Heart right ventricle (tissue), 16 donors: ENCODE measurements at regions not wholly inside any gene's neighbourhood (a gene's known extent, or its start where the extent isn't known, plus 50 kb on each side); places are given as distances from the start of the nearest gene placed in this dataset.

ENCODE experiments used
- ATAC-seq, 8 donors: fragments of 200-7000 bp; cut with Tn5 transposase; one replicate each; pipeline ENCODE4 v1.9.1; 2020; ENCODE audit warnings: mild to moderate bottlenecking in 8 of 8, moderate library complexity in 8 of 8, moderate number of reproducible peaks in 1 of 8
- DNase-seq, 2 donors: peaks; one replicate each; pipeline ENCODE4 v3.0.0-alpha.2; 2020
- H3K27ac ChIP-seq, 10 donors: fragments of 200-600 bp; sonication (generic) in 2 of 10; one replicate each; pipeline versions ENCODE4 v1.5.0 to v1.8.0; 2020 to 2022; ENCODE audit warnings: mild to moderate bottlenecking in 3 of 10
- H3K27me3 ChIP-seq, 7 donors: fragments of 200-600 bp; one replicate each; pipeline ENCODE4 v1.8.0; 2021 to 2022; ENCODE audit warnings: mild to moderate bottlenecking in 2 of 7
- H3K36me3 ChIP-seq, 9 donors: fragments of 200-600 bp; sonication (generic) in 1 of 9; one replicate each; pipeline versions ENCODE4 v1.5.0 to v1.8.0; 2020 to 2022; ENCODE audit warnings: mild to moderate bottlenecking in 2 of 9
- H3K4me1 ChIP-seq, 9 donors: fragments of 200-600 bp; sonication (generic) in 1 of 9; one replicate each; pipeline versions ENCODE4 v1.5.0 to v1.8.0; 2020 to 2022; ENCODE audit warnings: mild to moderate bottlenecking in 4 of 9
- H3K4me3 ChIP-seq, 10 donors: fragments of 200-600 bp; sonication (generic) in 2 of 10; one replicate each; pipeline versions ENCODE4 v1.5.0 to v1.8.0; 2020 to 2022; ENCODE audit warnings: mild to moderate bottlenecking in 7 of 10, moderate library complexity in 2 of 10
- H3K9me3 ChIP-seq, 11 donors: fragments of 200-600 bp in 10 of 11; sonication (generic) in 2 of 11; one replicate each; pipeline versions ENCODE4 v1.5.0 to v1.8.0; 2013 to 2022; ENCODE audit warnings: mild to moderate bottlenecking in 2 of 11, control low read depth in 1 of 11, moderate library complexity in 1 of 11
- WGBS, 2 donors: extraction: QIAGEN DNeasy Blood & Tissue Kit; methylation state at CpG; one replicate each; pipeline ENCODE4 v1.1.7; 2013; ENCODE audit warnings: inconsistent platforms in 1 of 2; 5-methylcytosine and 5-hydroxymethylcytosine counted together
- intact Hi-C, 10 donors: fragments of 100-400 bp; cut with DNase I; formaldehyde crosslinking; loops; one replicate each; pipeline versions ENCODE4 v1.11.1 to v1.14.2; 2022
- TF ChIP-seq, protein P1 (sequence below), 9 donors: fragments of 200-600 bp; sonication (generic) in 2 of 9; IDR thresholded peaks; one replicate each; pipeline versions ENCODE4 v1.5.0 to v1.8.0; 2021 to 2022; ENCODE audit warnings: antibody characterized with exemption in 9 of 9, mild to moderate bottlenecking in 5 of 9, moderate library complexity in 1 of 9
- donor health status: Arrhythmogenic right ventricular cardiomyopathy.
- donor health status: ischemic (EF 13 %, LVEDD 7.1; RV severe dilation, severe dysfunction).
- donor health status: healthy with polysubstance abuse.
- donor health status: DM: no; HTN: yes; CAD: no.
- donor health status: DM: no; HTN: no; CAD: no.
- donor health status: ischemic (EF 25% LVEDD 6.9; RV normal size, moderate dysfunction).
- donor health status: ischemic (EF 25% LVEDD 5.7; RV mildly dilated, moderate dysfunction).
- donor health status: healthy.
- donor health status: DM: yes; HTN: yes; CAD: no.
- donor health status: Ischemic cardiomyopathy.
- donor health status: ischemic (EF 35%, LVEDD 5.7; RV mildly dilated, moderate dysfunction).
- donor health status: nonischemic (EF 11% LVEDD 7.7; RV severe dilation, severe dysfunction).
- donor health status: DM: yes; HTN: yes; CAD: no.
- donor health status: PGD.
- donor health status: ischemic (EF 29% LVEDD 5.4; RV normal size, mild dysfunction).
- donor health status: nonischemic (EF 23%, LVEDD 6.1; RV moderate dilation, normal function).

DNA sequence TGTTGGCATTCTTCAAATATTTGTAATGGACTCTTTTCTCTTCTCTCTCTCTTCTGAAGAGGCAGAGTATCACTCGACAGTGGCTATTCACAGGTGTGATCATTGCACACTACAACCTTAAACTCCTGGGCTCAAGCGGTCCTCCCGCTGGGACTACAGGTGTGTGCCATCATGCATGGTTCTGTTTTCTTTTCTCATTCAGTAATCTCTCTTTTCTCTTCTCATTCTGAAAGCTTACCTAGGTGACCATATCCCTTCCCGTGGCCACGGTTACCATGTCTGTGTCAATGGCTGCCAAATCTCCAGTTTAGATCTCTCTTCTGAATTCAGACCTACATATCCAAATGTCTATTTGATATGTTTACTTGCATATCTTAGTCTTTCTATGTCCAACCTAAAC, 96.3 kb downstream of the SOX2 start:
- Histone ChIP-seq H3K4me1 (no peaks in the 10 kb centered on the region), H3K27ac (no peak overlapping the region), H3K27me3 (no peaks in the 10 kb centered on the region), H3K4me3 (no peak overlapping the region), H3K36me3 (no peaks in the 10 kb centered on the region), H3K9me3 (no peaks in the 10 kb centered on the region)
- WGBS, 2 donors = 90 to 92% methylated on average over 5 of the region's 5 CpGs
- ATAC-seq (no peak), DNase-seq (no peak)
- TF ChIP-seq, protein P1, sequence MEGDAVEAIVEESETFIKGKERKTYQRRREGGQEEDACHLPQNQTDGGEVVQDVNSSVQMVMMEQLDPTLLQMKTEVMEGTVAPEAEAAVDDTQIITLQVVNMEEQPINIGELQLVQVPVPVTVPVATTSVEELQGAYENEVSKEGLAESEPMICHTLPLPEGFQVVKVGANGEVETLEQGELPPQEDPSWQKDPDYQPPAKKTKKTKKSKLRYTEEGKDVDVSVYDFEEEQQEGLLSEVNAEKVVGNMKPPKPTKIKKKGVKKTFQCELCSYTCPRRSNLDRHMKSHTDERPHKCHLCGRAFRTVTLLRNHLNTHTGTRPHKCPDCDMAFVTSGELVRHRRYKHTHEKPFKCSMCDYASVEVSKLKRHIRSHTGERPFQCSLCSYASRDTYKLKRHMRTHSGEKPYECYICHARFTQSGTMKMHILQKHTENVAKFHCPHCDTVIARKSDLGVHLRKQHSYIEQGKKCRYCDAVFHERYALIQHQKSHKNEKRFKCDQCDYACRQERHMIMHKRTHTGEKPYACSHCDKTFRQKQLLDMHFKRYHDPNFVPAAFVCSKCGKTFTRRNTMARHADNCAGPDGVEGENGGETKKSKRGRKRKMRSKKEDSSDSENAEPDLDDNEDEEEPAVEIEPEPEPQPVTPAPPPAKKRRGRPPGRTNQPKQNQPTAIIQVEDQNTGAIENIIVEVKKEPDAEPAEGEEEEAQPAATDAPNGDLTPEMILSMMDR (IDR thresholded peaks at IDR 0.05) = no peak
- intact Hi-C loops = no loop called here

DNA sequence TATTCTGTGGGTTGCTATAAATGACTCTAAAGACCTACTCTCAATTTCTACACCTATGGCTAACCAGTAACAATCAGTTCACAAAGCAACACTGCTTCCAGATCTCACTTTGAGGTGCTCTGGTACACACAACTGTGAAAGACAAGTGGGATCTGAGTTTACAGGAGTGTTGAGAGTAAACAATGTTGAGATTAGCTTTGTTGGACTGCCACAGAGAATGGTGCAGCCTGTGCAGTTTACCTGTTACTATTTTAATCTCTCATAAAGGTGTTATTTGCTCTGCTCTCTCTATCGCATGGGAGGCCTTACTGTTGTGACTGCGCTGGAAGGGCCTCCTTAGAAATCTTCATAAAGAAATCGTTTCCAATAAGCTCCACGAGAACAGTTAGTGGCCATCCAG, 112.0 kb downstream of the SOX2 start:
- WGBS, 2 donors = 91 to 92% methylated on average over 4 of the region's 4 CpGs
- Histone ChIP-seq H3K36me3 (no peaks in the 10 kb centered on the region), H3K9me3 (no peaks in the 10 kb centered on the region), H3K27ac (no peak overlapping the region), H3K4me1 (no peaks in the 10 kb centered on the region), H3K4me3 (no peak overlapping the region), H3K27me3 (peaks cover 0 to 7% (median 0%) of the 10 kb centered on the region in 7 donors)
- intact Hi-C loops = no loop called here
- no peak for DNase-seq
- no peak for ATAC-seq
- TF ChIP-seq, protein P1 (IDR thresholded peaks at IDR 0.05) = no peak

DNA sequence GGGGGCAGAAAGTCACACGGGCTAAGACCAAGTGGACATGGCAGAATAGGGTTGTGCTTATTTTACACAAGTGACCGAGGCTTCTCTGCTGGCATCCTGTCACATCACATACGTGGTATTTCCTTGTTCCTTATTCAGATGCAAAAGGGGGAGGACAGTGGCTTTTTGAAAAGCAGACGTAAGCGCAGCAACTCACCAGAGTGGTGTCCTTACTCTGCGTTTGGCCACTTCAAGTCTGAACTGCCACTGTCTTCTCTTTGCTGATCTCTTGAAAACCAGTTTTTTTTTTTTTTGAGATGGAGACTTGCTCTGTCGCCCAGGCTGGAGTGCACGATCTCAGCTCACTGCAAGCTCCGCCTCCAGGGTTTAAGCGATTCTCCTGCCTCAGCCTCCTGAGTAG, 113.2 kb downstream of the SOX2 start:
- Histone ChIP-seq H3K4me3 (no peak overlapping the region), H3K9me3 (no peaks in the 10 kb centered on the region), H3K27me3 (peaks cover 0 to 4% (median 0%) of the 10 kb centered on the region in 7 donors), H3K4me1 (no peaks in the 10 kb centered on the region), H3K36me3 (no peaks in the 10 kb centered on the region), H3K27ac (no peak overlapping the region)
- intact Hi-C loops = no loop called here
- no peak for ATAC-seq
- WGBS, 2 donors = 72 to 76% methylated on average over 10 of the region's 10 CpGs
- no peak for DNase-seq
- TF ChIP-seq, protein P1 (IDR thresholded peaks at IDR 0.05) = no peak

DNA sequence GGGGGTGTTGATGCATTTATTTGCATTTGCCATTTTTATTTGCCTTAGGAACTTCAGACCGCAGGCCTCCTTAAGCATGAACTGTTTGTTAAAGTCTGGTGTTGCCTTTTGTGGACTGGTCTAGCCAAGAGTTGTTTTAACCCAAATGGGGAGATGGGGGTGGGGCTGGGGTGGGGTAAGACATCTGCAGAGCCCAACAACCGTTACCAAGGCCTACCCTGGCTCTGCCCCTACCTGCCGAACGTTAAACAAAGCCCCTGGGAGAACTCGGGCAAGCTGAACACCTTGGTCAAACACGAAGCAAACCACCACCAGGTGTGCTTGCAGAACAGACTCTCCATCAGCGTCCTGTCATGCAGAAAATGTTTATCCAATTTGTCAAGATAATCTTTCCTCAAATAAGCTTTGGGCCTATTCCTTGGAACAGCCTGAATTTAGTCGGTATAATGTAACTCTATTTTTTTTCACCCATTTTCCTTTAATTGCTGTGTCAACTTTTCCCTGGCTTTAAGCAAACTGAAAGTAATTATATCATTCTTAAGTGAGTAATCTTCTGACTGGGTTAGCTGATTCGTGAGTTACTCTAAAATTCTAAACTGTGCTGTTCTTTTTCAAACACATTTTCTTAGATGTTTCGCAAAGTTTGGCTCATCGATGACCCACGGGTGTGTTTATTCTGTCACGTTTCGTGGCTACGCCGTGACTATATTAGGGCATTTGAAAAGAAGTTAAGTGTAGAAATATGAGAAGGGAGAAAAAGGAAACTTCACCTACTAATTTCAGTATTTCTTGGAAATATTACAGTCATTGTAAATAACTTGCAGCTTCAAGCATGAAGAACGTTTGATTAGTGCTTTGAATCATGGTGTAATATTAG, 127.6 kb downstream of the SOX2 start:
- intact Hi-C loops = no loop called here
- peaks cover 0 to 4% (median 0%) of the 10 kb centered on the region in 7 donors for H3K27me3 ChIP-seq
- H3K4me3 ChIP-seq = no peak overlapping the region
- no peaks in the 10 kb centered on the region for H3K9me3 ChIP-seq
- no peak for DNase-seq
- no peak overlapping the region for H3K27ac ChIP-seq
- TF ChIP-seq, protein P1 (IDR thresholded peaks at IDR 0.05) = no peak
- no peaks in the 10 kb centered on the region for H3K36me3 ChIP-seq
- no peaks in the 10 kb centered on the region for H3K4me1 ChIP-seq
- no peak for ATAC-seq
- 76 to 79% methylated on average over 17 of the region's 17 CpGs for WGBS, 2 donors
